NT2/D1 (cell line): ENCODE measurements at regions not wholly inside any gene's neighbourhood (a gene's known extent, or its start where the extent isn't known, plus 50 kb on each side); places are given as distances from the start of the nearest gene placed in this dataset.

ENCODE experiments used
- YY1 ChIP-seq: IDR thresholded peaks from 2 replicates; pipeline ENCODE4 v1.6.1; 2011; ENCODE audit not compliant: insufficient read length, insufficient read depth
- ZNF274 ChIP-seq: IDR thresholded peaks from 2 replicates; pipeline ENCODE4 v1.6.1; 2011; ENCODE audit warnings: mild to moderate bottlenecking, low read depth, low read length

- TF ChIP-seq YY1 (no peak), ZNF274 (no peak)
These were observed 282.1 kb upstream of the NT5C1B start for GRCh38 chr2:18871430-18871829.
